ENCODE measurements at regions not wholly inside any gene's neighbourhood (a gene's known extent, or its start where the extent isn't known, plus 50 kb on each side); places are given as distances from the start of the nearest gene placed in this dataset.
"Not testable (repeated sequence)": the region's sequence is repeated elsewhere in the genome, so short reads cannot be mapped to it uniquely, and the experiment has no call there.

GRCh38 chr4:8735236-8736089 lies 136.2 kb downstream of the HMX1 start:
- no peak for DNase-seq

- DNase-seq, result no peak
Measured at GRCh38 chr4:8732681-8733243, 138.9 kb downstream of the HMX1 start.

GRCh38 chr4:8732092-8732491 lies 139.5 kb downstream of the CPZ start:
- no peak for DNase-seq

- DNase-seq, result no peak
Measured at GRCh38 chr4:8731364-8731763, 138.8 kb downstream of the CPZ start.

GRCh38 chr4:8730681-8731080 lies 138.1 kb downstream of the CPZ start:
- DNase-seq, result no peak

GRCh38 chr4:8730159-8730558 lies 137.6 kb downstream of the CPZ start:
- DNase-seq, result no peak

GRCh38 chr4:8729408-8730149 lies 137.0 kb downstream of the CPZ start:
- DNase-seq, result no peak

GRCh38 chr4:8728536-8729407 lies 136.2 kb downstream of the CPZ start:
- no peak for DNase-seq

GRCh38 chr4:8727546-8728510 lies 135.3 kb downstream of the CPZ start:
- DNase-seq, result no peak

GRCh38 chr4:8727131-8727530 lies 134.6 kb downstream of the CPZ start:
- DNase-seq, result no peak

GRCh38 chr4:8726344-8726851 lies 133.8 kb downstream of the CPZ start:
- no peak for DNase-seq

GRCh38 chr4:8725845-8726244 lies 133.3 kb downstream of the CPZ start:
- no peak for DNase-seq

- no peak for DNase-seq
Measured at GRCh38 chr4:8725071-8725841, 132.7 kb downstream of the CPZ start.

GRCh38 chr4:8724436-8725070 lies 132.0 kb downstream of the CPZ start:
- DNase-seq, result no peak

- no peak for DNase-seq
Measured at GRCh38 chr4:8723222-8723980, 130.8 kb downstream of the CPZ start.

- DNase-seq, result no peak
Measured at GRCh38 chr4:8722556-8722955, 130.0 kb downstream of the CPZ start.

- no peak for DNase-seq
Measured at GRCh38 chr4:8721621-8722020, 129.1 kb downstream of the CPZ start.

GRCh38 chr4:8719421-8719820 lies 126.9 kb downstream of the CPZ start:
- no peak for DNase-seq

GRCh38 chr4:8717470-8717869 lies 124.9 kb downstream of the CPZ start:
- not testable (repeated sequence) for DNase-seq
